ENCODE measurements at regions not wholly inside any gene's neighbourhood (a gene's known extent, or its start where the extent isn't known, plus 50 kb on each side); places are given as distances from the start of the nearest gene placed in this dataset.

DNA sequence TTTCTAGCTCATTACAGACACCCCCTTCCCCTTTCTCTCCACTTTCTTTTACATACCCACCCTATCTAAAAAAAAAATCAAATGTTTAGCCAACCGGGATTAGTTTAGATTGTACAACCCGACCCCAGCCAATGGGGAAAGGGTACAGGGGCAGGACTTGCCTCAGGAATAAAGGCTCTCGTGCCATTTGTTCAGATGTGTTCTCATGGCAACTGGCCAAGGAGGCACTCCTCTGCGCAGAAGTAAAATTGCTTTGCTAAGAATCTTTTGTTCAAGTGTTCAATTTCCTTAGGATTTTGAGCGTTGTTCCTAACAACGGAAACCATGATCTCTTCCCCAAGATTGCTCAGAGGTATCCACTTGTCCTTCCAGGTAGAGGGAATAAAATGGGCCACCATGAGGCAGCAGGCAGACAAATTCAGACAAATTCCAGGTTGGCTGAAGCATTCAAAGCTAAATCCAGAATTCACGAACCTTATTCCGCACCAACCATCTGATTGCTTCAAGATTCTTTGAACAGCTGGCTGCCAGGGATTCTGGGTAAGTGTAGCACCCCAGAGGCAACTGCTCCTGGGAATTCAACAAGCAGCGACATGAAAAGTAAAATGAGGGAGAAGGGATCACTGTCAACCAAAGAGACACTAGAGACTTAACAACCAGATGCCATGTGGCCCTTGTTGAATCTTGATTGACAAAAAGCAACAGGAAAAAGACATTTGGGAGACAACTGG is 431.8 kb downstream of the PREX1 start:
- Histone ChIP-seq H3K9ac (ENCODE audit: control insufficient read depth, insufficient read depth, low read length) (no peak overlapping the region), H3K9me3 (replicated peaks; ENCODE audit: control insufficient read depth, insufficient read depth, low read length) (no peaks in the 10 kb centered on the region; the same call in 1 of the 3 replicates), H2AFZ (ENCODE audit: control insufficient read depth, low read depth, low read length) (no peak overlapping the region), H3K36me3 (ENCODE audit: control insufficient read depth in 2 of 2, insufficient read depth in 2 of 2, low read length in 1 of 2) (no peaks in the 10 kb centered on the region), H3K4me2 (ENCODE audit: control insufficient read depth, insufficient read depth) (no peak overlapping the region), H3K79me2 (ENCODE audit: control insufficient read depth, insufficient read depth, low read length) (no peaks in the 10 kb centered on the region), H3K27me3 (replicated peaks in 1 of 2; ENCODE audit: control insufficient read depth in 2 of 2, insufficient read depth in 2 of 2, low read length in 1 of 2) (no peaks in the 10 kb centered on the region; a peak in 1 of 4 replicates), H3K4me1 (ENCODE audit: control insufficient read depth, insufficient read depth, low read length) (no peaks in the 10 kb centered on the region), H3K4me3 (no peak overlapping the region), H3K27ac (ENCODE audit: control insufficient read depth, insufficient read depth) (no peak overlapping the region), H4K20me1 (ENCODE audit: control insufficient read depth, insufficient read depth) (no peaks in the 10 kb centered on the region)
- intact Hi-C loops (cut with micrococcal nuclease; ENCODE audit: unreplicated experiment) (no loop called here), in situ Hi-C loops (cut with MboI) (no loop called here)
- SMC1A ChIA-PET (ENCODE audit: uncharacterized antibody, unreplicated experiment): interaction anchor here (1.3 kb wide), 1 partner anchor 225 kb away, joined by 3 read pairs; no protein-coding TSS in a partner anchor
- no TSS peak for BruUV-seq (replicated peaks)
- RAD21 ChIA-PET (ENCODE audit: unreplicated experiment): no interaction called here
- 66% methylated on average over 9 of the region's 9 CpGs for WGBS (ENCODE audit: insufficient coverage, insufficient replicate concordance, low lambda C conversion rate, missing lambda C conversion rate)
- ATAC-seq (no peak), FAIRE-seq (no peak), DNase-seq (ENCODE audit: low read depth, low spot score) (no peak)
- POLR2A ChIA-PET: no interaction called here
- CTCF ChIA-PET: no interaction called here
- TF ChIP-seq HDAC2 (IDR thresholded peaks at IDR 0.05) (no peak), BRCA1 (IDR thresholded peaks at IDR 0.05; ENCODE audit: low read depth, low read length) (no peak), CEBPB (IDR thresholded peaks at IDR 0.05; ENCODE audit: borderline replicate concordance in 1 of 2, low read depth in 2 of 2, low read length in 2 of 2) (no peak), LARP7 (IDR thresholded peaks at IDR 0.05) (no peak), TCF3 (IDR thresholded peaks at IDR 0.05; ENCODE audit: borderline replicate concordance, insufficient read depth, low read depth, low read length) (no peak), FOS (IDR thresholded peaks at IDR 0.05; ENCODE audit: borderline replicate concordance, extremely low read depth, insufficient read length) (no peak), KAT2A (conservative IDR thresholded peaks at IDR 0.05; ENCODE audit: control insufficient read depth, low read depth, low read length) (no peak), CBX3 (IDR thresholded peaks at IDR 0.05; ENCODE audit: borderline replicate concordance, low read depth) (no peak), ZNF217 (IDR thresholded peaks at IDR 0.05) (no peak)
- TF ChIP-seq, protein P1, sequence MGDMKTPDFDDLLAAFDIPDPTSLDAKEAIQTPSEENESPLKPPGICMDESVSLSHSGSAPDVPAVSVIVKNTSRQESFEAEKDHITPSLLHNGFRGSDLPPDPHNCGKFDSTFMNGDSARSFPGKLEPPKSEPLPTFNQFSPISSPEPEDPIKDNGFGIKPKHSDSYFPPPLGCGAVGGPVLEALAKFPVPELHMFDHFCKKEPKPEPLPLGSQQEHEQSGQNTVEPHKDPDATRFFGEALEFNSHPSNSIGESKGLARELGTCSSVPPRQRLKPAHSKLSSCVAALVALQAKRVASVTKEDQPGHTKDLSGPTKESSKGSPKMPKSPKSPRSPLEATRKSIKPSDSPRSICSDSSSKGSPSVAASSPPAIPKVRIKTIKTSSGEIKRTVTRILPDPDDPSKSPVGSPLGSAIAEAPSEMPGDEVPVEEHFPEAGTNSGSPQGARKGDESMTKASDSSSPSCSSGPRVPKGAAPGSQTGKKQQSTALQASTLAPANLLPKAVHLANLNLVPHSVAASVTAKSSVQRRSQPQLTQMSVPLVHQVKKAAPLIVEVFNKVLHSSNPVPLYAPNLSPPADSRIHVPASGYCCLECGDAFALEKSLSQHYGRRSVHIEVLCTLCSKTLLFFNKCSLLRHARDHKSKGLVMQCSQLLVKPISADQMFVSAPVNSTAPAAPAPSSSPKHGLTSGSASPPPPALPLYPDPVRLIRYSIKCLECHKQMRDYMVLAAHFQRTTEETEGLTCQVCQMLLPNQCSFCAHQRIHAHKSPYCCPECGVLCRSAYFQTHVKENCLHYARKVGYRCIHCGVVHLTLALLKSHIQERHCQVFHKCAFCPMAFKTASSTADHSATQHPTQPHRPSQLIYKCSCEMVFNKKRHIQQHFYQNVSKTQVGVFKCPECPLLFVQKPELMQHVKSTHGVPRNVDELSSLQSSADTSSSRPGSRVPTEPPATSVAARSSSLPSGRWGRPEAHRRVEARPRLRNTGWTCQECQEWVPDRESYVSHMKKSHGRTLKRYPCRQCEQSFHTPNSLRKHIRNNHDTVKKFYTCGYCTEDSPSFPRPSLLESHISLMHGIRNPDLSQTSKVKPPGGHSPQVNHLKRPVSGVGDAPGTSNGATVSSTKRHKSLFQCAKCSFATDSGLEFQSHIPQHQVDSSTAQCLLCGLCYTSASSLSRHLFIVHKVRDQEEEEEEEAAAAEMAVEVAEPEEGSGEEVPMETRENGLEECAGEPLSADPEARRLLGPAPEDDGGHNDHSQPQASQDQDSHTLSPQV (IDR thresholded peaks at IDR 0.05): no peak
- TF ChIP-seq, protein P2, sequence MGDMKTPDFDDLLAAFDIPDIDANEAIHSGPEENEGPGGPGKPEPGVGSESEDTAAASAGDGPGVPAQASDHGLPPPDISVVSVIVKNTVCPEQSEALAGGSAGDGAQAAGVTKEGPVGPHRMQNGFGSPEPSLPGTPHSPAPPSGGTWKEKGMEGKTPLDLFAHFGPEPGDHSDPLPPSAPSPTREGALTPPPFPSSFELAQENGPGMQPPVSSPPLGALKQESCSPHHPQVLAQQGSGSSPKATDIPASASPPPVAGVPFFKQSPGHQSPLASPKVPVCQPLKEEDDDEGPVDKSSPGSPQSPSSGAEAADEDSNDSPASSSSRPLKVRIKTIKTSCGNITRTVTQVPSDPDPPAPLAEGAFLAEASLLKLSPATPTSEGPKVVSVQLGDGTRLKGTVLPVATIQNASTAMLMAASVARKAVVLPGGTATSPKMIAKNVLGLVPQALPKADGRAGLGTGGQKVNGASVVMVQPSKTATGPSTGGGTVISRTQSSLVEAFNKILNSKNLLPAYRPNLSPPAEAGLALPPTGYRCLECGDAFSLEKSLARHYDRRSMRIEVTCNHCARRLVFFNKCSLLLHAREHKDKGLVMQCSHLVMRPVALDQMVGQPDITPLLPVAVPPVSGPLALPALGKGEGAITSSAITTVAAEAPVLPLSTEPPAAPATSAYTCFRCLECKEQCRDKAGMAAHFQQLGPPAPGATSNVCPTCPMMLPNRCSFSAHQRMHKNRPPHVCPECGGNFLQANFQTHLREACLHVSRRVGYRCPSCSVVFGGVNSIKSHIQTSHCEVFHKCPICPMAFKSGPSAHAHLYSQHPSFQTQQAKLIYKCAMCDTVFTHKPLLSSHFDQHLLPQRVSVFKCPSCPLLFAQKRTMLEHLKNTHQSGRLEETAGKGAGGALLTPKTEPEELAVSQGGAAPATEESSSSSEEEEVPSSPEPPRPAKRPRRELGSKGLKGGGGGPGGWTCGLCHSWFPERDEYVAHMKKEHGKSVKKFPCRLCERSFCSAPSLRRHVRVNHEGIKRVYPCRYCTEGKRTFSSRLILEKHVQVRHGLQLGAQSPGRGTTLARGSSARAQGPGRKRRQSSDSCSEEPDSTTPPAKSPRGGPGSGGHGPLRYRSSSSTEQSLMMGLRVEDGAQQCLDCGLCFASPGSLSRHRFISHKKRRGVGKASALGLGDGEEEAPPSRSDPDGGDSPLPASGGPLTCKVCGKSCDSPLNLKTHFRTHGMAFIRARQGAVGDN (IDR thresholded peaks at IDR 0.05): no peak
- TF ChIP-seq, protein P3, sequence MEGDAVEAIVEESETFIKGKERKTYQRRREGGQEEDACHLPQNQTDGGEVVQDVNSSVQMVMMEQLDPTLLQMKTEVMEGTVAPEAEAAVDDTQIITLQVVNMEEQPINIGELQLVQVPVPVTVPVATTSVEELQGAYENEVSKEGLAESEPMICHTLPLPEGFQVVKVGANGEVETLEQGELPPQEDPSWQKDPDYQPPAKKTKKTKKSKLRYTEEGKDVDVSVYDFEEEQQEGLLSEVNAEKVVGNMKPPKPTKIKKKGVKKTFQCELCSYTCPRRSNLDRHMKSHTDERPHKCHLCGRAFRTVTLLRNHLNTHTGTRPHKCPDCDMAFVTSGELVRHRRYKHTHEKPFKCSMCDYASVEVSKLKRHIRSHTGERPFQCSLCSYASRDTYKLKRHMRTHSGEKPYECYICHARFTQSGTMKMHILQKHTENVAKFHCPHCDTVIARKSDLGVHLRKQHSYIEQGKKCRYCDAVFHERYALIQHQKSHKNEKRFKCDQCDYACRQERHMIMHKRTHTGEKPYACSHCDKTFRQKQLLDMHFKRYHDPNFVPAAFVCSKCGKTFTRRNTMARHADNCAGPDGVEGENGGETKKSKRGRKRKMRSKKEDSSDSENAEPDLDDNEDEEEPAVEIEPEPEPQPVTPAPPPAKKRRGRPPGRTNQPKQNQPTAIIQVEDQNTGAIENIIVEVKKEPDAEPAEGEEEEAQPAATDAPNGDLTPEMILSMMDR (IDR thresholded peaks at IDR 0.05 in 2 of 3, conservative IDR thresholded peaks at IDR 0.05 in 1 of 3; ENCODE audit: control insufficient read depth in 2 of 3, extremely low read depth in 1 of 3, insufficient read depth in 1 of 3, low read depth in 3 of 3, low read length in 3 of 3): no peak
